Esophagus squamous epithelium (tissue), 5 donors: ENCODE measurements at regions not wholly inside any gene's neighbourhood (a gene's known extent, or its start where the extent isn't known, plus 50 kb on each side); places are given as distances from the start of the nearest gene placed in this dataset.

Experiments
- DNase-seq: peaks from one replicate; lab custom pipeline; 2025; lab: John Stamatoyannopoulos, UW
- H3K27ac ChIP-seq, 4 donors: fragments of 200-600 bp; sonication (generic); one replicate each; pipeline ENCODE4 v1.5.1; 2016 to 2019; ENCODE audit warnings: mild to moderate bottlenecking in 1 of 4
- H3K27me3 ChIP-seq, 4 donors: fragments of 200-600 bp; sonication (generic); 1 replicate in 3 of 4; 2 replicates in 1 of 4; pipeline versions ENCODE4 v1.5.1 to v1.6.0; 2017 to 2021; ENCODE audit warnings: antibody characterized with exemption in 1 of 4
- H3K36me3 ChIP-seq, 3 donors: fragments of 200-600 bp; sonication (generic); one replicate each; pipeline ENCODE4 v1.5.1; 2016 to 2019
- H3K4me1 ChIP-seq, 3 donors: fragments of 200-600 bp; sonication (generic); one replicate each; pipeline ENCODE4 v1.5.1; 2017 to 2019
- H3K4me3 ChIP-seq, 4 donors: fragments of 200-600 bp; sonication (generic); 1 replicate in 3 of 4; 2 replicates in 1 of 4; pipeline ENCODE4 v1.5.1; 2016 to 2019; ENCODE audit warnings: mild to moderate bottlenecking in 2 of 4, moderate library complexity in 1 of 4
- H3K9me3 ChIP-seq, 3 donors: fragments of 200-600 bp; sonication (generic); one replicate each; pipeline ENCODE4 v1.5.1; 2016 to 2019
- POLR2A ChIP-seq, 4 donors: fragments of 450-650 bp; IDR thresholded peaks; one replicate each; pipeline ENCODE4 v1.6.1; 2017; ENCODE audit warnings: antibody characterized with exemption in 4 of 4, mild to moderate bottlenecking in 4 of 4, moderate library complexity in 3 of 4
- WGBS, 2 donors: methylation state at CpG; one replicate each; pipeline ENCODE4 v1.1.5; 2018; 5-methylcytosine and 5-hydroxymethylcytosine counted together
- intact Hi-C: fragments of 100-400 bp; cut with DNase I; formaldehyde crosslinking; loops from one replicate; pipeline ENCODE4 v1.15.0; 2022
- TF ChIP-seq, protein P1 (sequence below), 6 experiments: fragments of 450-650 bp in 4 of 6; fragments of 200-600 bp in 2 of 6; sonication (generic) in 2 of 6; IDR thresholded peaks; one replicate each; pipeline ENCODE4 v1.5.1; 2016 to 2019; ENCODE audit warnings: antibody characterized with exemption in 6 of 6, mild to moderate bottlenecking in 4 of 6, moderate library complexity in 4 of 6
- donor health status: DM: yes; HTN: yes; CAD: no.

DNA sequence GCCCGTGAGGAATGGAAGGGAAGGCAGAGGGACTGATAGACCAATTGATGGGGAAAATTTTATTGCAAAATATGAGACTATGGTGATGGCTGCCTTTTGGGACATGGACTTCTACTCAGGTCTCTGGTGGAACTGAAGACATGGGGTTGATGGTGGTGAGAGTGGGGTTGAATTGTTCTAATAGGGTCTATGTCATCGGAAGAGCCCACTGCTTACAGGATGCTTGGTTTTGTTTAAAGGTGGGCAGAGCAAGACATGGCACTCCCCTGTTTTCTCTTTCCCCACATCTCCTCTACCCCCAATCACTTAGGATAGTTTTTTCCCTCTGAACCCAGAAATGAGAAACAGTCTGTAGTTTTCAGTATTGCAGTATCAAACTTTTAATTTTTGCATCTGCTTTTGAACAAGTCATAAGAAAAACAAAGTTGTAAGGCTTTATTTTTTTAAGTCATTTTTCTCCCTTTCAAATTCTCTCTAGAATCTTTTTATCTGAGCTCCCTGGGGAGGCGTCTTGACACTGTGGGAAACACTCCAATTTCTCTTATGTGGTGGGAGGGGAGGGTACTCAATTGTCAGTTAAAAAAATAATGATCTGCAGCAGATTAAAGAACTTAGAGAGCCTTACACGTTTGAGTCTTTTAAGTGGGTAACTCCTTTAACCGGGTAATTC is 276.2 kb upstream of the TBC1D5 start:
- Histone ChIP-seq H3K27me3 (peaks cover 0 to 9% (median 1%) of the 10 kb centered on the region in 4 donors), H3K4me1 (no peaks in the 10 kb centered on the region), H3K4me3 (no peak overlapping the region), H3K27ac (no peak overlapping the region), H3K36me3 (no peaks in the 10 kb centered on the region), H3K9me3 (no peaks in the 10 kb centered on the region)
- intact Hi-C loops = no loop called here
- no peak for DNase-seq
- TF ChIP-seq, protein P1, sequence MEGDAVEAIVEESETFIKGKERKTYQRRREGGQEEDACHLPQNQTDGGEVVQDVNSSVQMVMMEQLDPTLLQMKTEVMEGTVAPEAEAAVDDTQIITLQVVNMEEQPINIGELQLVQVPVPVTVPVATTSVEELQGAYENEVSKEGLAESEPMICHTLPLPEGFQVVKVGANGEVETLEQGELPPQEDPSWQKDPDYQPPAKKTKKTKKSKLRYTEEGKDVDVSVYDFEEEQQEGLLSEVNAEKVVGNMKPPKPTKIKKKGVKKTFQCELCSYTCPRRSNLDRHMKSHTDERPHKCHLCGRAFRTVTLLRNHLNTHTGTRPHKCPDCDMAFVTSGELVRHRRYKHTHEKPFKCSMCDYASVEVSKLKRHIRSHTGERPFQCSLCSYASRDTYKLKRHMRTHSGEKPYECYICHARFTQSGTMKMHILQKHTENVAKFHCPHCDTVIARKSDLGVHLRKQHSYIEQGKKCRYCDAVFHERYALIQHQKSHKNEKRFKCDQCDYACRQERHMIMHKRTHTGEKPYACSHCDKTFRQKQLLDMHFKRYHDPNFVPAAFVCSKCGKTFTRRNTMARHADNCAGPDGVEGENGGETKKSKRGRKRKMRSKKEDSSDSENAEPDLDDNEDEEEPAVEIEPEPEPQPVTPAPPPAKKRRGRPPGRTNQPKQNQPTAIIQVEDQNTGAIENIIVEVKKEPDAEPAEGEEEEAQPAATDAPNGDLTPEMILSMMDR (IDR thresholded peaks at IDR 0.05) = no peak
- no peak for TF ChIP-seq POLR2A (IDR thresholded peaks at IDR 0.05)
- WGBS, 2 donors = 46 to 64% methylated on average over 5 of the region's 5 CpGs

- H3K9me3 ChIP-seq = no peaks in the 10 kb centered on the region
- no peaks in the 10 kb centered on the region for H3K4me1 ChIP-seq
- WGBS, 2 donors = 86 to 90% methylated on average over 7 of the region's 7 CpGs
- no peaks in the 10 kb centered on the region for H3K36me3 ChIP-seq
- no peak for DNase-seq
- no peak for TF ChIP-seq POLR2A (IDR thresholded peaks at IDR 0.05)
- TF ChIP-seq, protein P1 (IDR thresholded peaks at IDR 0.05) = no peak
- no peak overlapping the region for H3K4me3 ChIP-seq
- H3K27me3 ChIP-seq = peaks cover 0 to 9% (median 1%) of the 10 kb centered on the region in 4 donors
- H3K27ac ChIP-seq = no peak overlapping the region
- intact Hi-C loops = no loop called here
These were observed 273.9 kb upstream of the TBC1D5 start for GRCh38 chr3:18016366-18016765.

DNA sequence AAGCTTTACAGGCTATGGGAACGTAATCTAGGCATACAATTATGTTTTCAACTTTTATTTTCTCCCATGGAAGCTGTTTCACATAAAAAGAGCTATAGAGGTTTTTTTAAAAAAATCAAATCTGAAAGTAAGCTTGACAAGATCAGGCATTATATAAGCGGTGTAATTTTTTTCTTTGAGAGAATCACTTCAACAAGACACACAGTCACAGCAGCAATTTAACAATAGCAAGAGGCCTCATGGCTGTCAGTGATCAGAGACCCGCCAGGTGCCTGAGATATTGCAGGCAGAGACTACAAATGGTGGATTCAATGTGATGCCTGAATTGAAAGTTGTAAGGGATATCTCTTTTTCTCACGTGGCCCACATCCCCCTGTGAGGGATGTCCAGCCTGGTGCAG is 270.5 kb upstream of the TBC1D5 start:
- intact Hi-C loops = no loop called here
- Histone ChIP-seq H3K4me1 (no peaks in the 10 kb centered on the region), H3K27ac (no peak overlapping the region), H3K4me3 (no peak overlapping the region), H3K27me3 (no peaks in the 10 kb centered on the region), H3K9me3 (no peaks in the 10 kb centered on the region), H3K36me3 (no peaks in the 10 kb centered on the region)
- 79 to 84% methylated on average over 4 of the region's 4 CpGs for WGBS, 2 donors
- DNase-seq = no peak
- TF ChIP-seq POLR2A (IDR thresholded peaks at IDR 0.05) = no peak
- TF ChIP-seq, protein P1 (IDR thresholded peaks at IDR 0.05) = no peak

DNA sequence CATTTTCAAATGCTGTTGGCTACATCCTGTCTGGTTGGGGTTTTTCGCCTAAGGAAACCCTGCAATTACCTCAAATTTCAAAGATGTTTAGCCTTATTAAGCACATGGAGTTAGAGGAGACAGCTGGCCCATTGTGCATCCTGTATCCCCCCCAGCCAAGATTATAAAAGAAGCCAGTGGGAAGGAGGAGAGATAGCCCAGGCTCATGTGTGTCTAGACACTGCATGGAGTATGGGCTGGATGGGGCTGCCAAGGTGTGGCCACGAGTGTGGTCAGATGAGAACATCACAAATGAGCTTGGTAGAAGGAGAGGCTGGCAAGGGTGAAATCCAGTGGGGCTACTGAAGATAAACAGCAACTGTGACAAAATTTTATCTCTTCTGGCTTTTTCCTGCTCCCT is 270.0 kb upstream of the TBC1D5 start:
- no peaks in the 10 kb centered on the region for H3K9me3 ChIP-seq
- H3K27ac ChIP-seq = no peak overlapping the region
- no peak for TF ChIP-seq POLR2A (IDR thresholded peaks at IDR 0.05)
- TF ChIP-seq, protein P1 (IDR thresholded peaks at IDR 0.05) = no peak
- no peaks in the 10 kb centered on the region for H3K27me3 ChIP-seq
- 57 to 72% methylated on average over 2 of the region's 2 CpGs for WGBS, 2 donors
- intact Hi-C loops = no loop called here
- no peaks in the 10 kb centered on the region for H3K36me3 ChIP-seq
- DNase-seq = no peak
- H3K4me3 ChIP-seq = no peak overlapping the region
- H3K4me1 ChIP-seq = no peaks in the 10 kb centered on the region

DNA sequence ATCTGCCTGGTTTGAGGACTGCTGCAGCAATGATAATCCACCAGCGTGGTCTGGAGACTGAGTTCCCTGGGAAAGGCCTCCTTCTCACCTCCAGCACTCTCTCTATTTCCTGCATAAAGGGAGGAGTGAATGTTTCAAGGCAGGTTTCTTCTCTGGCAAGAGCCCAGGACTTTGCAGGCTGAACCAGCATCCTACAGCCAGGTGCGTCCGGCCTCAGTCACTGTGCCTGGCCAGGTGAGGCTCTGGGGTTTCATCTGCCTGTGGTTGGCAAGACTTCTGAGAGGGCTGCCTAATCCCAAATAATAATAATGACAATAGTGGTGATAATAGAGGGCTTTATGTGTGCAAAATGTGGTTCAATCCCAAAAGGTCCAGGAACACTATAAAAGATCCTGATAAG is 269.0 kb upstream of the TBC1D5 start:
- TF ChIP-seq, protein P1 (IDR thresholded peaks at IDR 0.05) = no peak
- no peak for TF ChIP-seq POLR2A (IDR thresholded peaks at IDR 0.05)
- no peak for DNase-seq
- WGBS, 2 donors = 36 to 38% methylated on average over 1 of the region's 3 CpGs
- Histone ChIP-seq H3K27me3 (no peaks in the 10 kb centered on the region), H3K9me3 (no peaks in the 10 kb centered on the region), H3K27ac (no peak overlapping the region), H3K4me3 (no peak overlapping the region), H3K36me3 (no peaks in the 10 kb centered on the region), H3K4me1 (no peaks in the 10 kb centered on the region)
- intact Hi-C loops = no loop called here
